Smooth muscle cell (in vitro differentiated cells): ENCODE measurements at regions not wholly inside any gene's neighbourhood (a gene's known extent, or its start where the extent isn't known, plus 50 kb on each side); places are given as distances from the start of the nearest gene placed in this dataset.

Source experiments
- DNase-seq: peaks from one replicate; lab custom pipeline; 2025; ENCODE audit not compliant: unreplicated experiment; lab: John Stamatoyannopoulos, UW
- H2AFZ ChIP-seq: fragments of 200-600 bp; sonication (generic); 2 replicates; pipeline ENCODE4 v1.6.0; 2016; ENCODE audit warnings: antibody characterized with exemption, low read depth, mild to moderate bottlenecking
- H3F3A ChIP-seq: fragments of 200-600 bp; sonication (generic); 2 replicates; pipeline ENCODE4 v1.6.0; 2017; ENCODE audit warnings: antibody characterized with exemption, low read depth
- H3K27ac ChIP-seq: fragments of 200-600 bp; sonication (generic); 2 replicates; pipeline ENCODE4 v1.5.1; 2016; ENCODE audit warnings: low read depth, mild to moderate bottlenecking
- H3K27me3 ChIP-seq: fragments of 200-600 bp; sonication (generic); 2 replicates; pipeline ENCODE4 v1.6.1; 2016; ENCODE audit warnings: low read depth, mild to moderate bottlenecking
- H3K36me3 ChIP-seq: fragments of 200-600 bp; sonication (generic); 2 replicates; pipeline ENCODE4 v1.5.1; 2016; ENCODE audit warnings: low read depth
- H3K4me1 ChIP-seq: fragments of 200-600 bp; sonication (generic); 2 replicates; pipeline ENCODE4 v1.5.1; 2016; ENCODE audit warnings: low read depth
- H3K4me2 ChIP-seq: fragments of 200-600 bp; sonication (generic); 2 replicates; pipeline ENCODE4 v1.6.0; 2016; ENCODE audit warnings: mild to moderate bottlenecking
- H3K4me3 ChIP-seq: fragments of 200-600 bp; sonication (generic); 2 replicates; pipeline ENCODE4 v1.5.1; 2016; ENCODE audit warnings: mild to moderate bottlenecking
- H3K79me2 ChIP-seq: fragments of 200-600 bp; sonication (generic); 2 replicates; pipeline ENCODE4 v1.6.0; 2016; ENCODE audit warnings: low read depth, mild to moderate bottlenecking
- H3K9ac ChIP-seq: fragments of 200-600 bp; sonication (generic); 2 replicates; pipeline ENCODE4 v1.6.0; 2016; ENCODE audit warnings: low read depth
- H3K9me3 ChIP-seq: fragments of 200-600 bp; sonication (generic); replicated peaks from 2 replicates; pipeline ENCODE4 v1.5.1; 2016; ENCODE audit warnings: low read depth
- H4K20me1 ChIP-seq: fragments of 200-600 bp; sonication (generic); 2 replicates; pipeline ENCODE4 v1.6.0; 2016; ENCODE audit warnings: low read depth
- CTCF ChIP-seq: fragments of 200-600 bp; sonication (generic); IDR thresholded peaks from 2 replicates; pipeline ENCODE4 v1.5.1; 2017; ENCODE audit warnings: borderline replicate concordance, mild to moderate bottlenecking, antibody characterized with exemption; ENCODE audit not compliant: insufficient read depth, poor library complexity, severe bottlenecking
- WGBS: methylation state at CpG from one replicate; pipeline ENCODE4 v1.1.7; 2016; ENCODE audit warnings: low lambda C conversion rate; 5-methylcytosine and 5-hydroxymethylcytosine counted together

GRCh38 chrX:43386875-43387274 lies 269.2 kb upstream of the MAOA start:
- WGBS, result 86% methylated on average over 1 of the region's 1 CpG

GRCh38 chrX:43405191-43405590 lies 250.9 kb upstream of the MAOA start:
- H3K4me1 ChIP-seq, result no peaks in the 10 kb centered on the region
- no peaks in the 10 kb centered on the region for H3K79me2 ChIP-seq
- H4K20me1 ChIP-seq, result no peaks in the 10 kb centered on the region
- no peak overlapping the region for H3K27ac ChIP-seq
- DNase-seq, result no peak
- no peaks in the 10 kb centered on the region for H3K9me3 ChIP-seq
- no peak overlapping the region for H2AFZ ChIP-seq
- H3K4me2 ChIP-seq, result no peak overlapping the region
- TF ChIP-seq CTCF, result no peak
- 35% methylated on average over 1 of the region's 1 CpG for WGBS
- no peaks in the 10 kb centered on the region for H3F3A ChIP-seq
- no peak overlapping the region for H3K9ac ChIP-seq
- no peaks in the 10 kb centered on the region for H3K36me3 ChIP-seq
- H3K27me3 ChIP-seq, result no peaks in the 10 kb centered on the region
- no peak overlapping the region for H3K4me3 ChIP-seq

More at GRCh38 chrX:43386875-43387274, 269.2 kb upstream of the MAOA start:
- no peak for TF ChIP-seq CTCF
- Histone ChIP-seq H3K27ac (no peak overlapping the region), H4K20me1 (no peaks in the 10 kb centered on the region), H3K79me2 (no peaks in the 10 kb centered on the region), H3K4me3 (no peak overlapping the region), H3K4me2 (no peak overlapping the region), H3K27me3 (no peaks in the 10 kb centered on the region), H3F3A (no peaks in the 10 kb centered on the region), H3K9me3 (no peaks in the 10 kb centered on the region), H3K9ac (no peak overlapping the region), H3K4me1 (no peaks in the 10 kb centered on the region), H3K36me3 (no peaks in the 10 kb centered on the region), H2AFZ (no peak overlapping the region)
- no peak for DNase-seq

- H3K9me3 ChIP-seq, result no peaks in the 10 kb centered on the region
- no peak overlapping the region for H3K4me3 ChIP-seq
- H3K27ac ChIP-seq, result no peak overlapping the region
- no peak for TF ChIP-seq CTCF
- H2AFZ ChIP-seq, result no peak overlapping the region
- H3F3A ChIP-seq, result no peaks in the 10 kb centered on the region
- no peaks in the 10 kb centered on the region for H4K20me1 ChIP-seq
- no peaks in the 10 kb centered on the region for H3K27me3 ChIP-seq
- H3K4me1 ChIP-seq, result no peaks in the 10 kb centered on the region
- no peak for DNase-seq
- no peak overlapping the region for H3K9ac ChIP-seq
- no peaks in the 10 kb centered on the region for H3K79me2 ChIP-seq
- no peaks in the 10 kb centered on the region for H3K36me3 ChIP-seq
- H3K4me2 ChIP-seq, result no peak overlapping the region
Measured at GRCh38 chrX:43423876-43424275, 232.2 kb upstream of the MAOA start.

GRCh38 chrX:43436517-43436916 lies 219.6 kb upstream of the MAOA start:
- Histone ChIP-seq H3K27me3 (no peaks in the 10 kb centered on the region), H3K4me1 (no peaks in the 10 kb centered on the region), H3K36me3 (no peaks in the 10 kb centered on the region), H3K27ac (no peak overlapping the region), H3K9me3 (no peaks in the 10 kb centered on the region), H2AFZ (no peak overlapping the region), H3F3A (no peaks in the 10 kb centered on the region), H3K9ac (no peak overlapping the region), H3K4me2 (no peak overlapping the region), H4K20me1 (no peaks in the 10 kb centered on the region), H3K4me3 (no peak overlapping the region), H3K79me2 (no peaks in the 10 kb centered on the region)
- no peak for TF ChIP-seq CTCF
- DNase-seq, result no peak
- WGBS, result 82% methylated on average over 2 of the region's 2 CpGs
